T-helper 1 cell treated with Interleukin-12 subunit alpha and Interleukin-12 subunit beta and Interleukin-4 antibody, amounts not matched to agents 30 μg/mL and 1 μg/mL, for 36 hours (primary cell): ENCODE measurements at regions not wholly inside any gene's neighbourhood (a gene's known extent, or its start where the extent isn't known, plus 50 kb on each side); places are given as distances from the start of the nearest gene placed in this dataset.
"Not testable (repeated sequence)": the region's sequence is repeated elsewhere in the genome, so short reads cannot be mapped to it uniquely, and the experiment has no call there.

ENCODE experiments used
- H3K27ac Mint-ChIP-seq: one replicate; pipeline ENCODE4 v1.8.0; 2021; ENCODE audit warnings: mild to moderate bottlenecking, mixed read lengths
- H3K27me3 Mint-ChIP-seq: one replicate; pipeline ENCODE4 v1.8.0; 2021; ENCODE audit warnings: low read depth, mixed read lengths
- H3K36me3 Mint-ChIP-seq: one replicate; pipeline ENCODE4 v1.8.0; 2021; ENCODE audit warnings: low read depth, mixed read lengths
- H3K4me1 Mint-ChIP-seq: one replicate; pipeline ENCODE4 v1.8.0; 2021; ENCODE audit warnings: low read depth, mixed read lengths
- H3K4me3 Mint-ChIP-seq: one replicate; pipeline ENCODE4 v1.8.0; 2021; ENCODE audit warnings: mild to moderate bottlenecking, moderate library complexity, mixed read lengths
- H3K9me3 Mint-ChIP-seq: one replicate; pipeline ENCODE4 v1.8.0; 2021; ENCODE audit warnings: mixed read lengths

DNA sequence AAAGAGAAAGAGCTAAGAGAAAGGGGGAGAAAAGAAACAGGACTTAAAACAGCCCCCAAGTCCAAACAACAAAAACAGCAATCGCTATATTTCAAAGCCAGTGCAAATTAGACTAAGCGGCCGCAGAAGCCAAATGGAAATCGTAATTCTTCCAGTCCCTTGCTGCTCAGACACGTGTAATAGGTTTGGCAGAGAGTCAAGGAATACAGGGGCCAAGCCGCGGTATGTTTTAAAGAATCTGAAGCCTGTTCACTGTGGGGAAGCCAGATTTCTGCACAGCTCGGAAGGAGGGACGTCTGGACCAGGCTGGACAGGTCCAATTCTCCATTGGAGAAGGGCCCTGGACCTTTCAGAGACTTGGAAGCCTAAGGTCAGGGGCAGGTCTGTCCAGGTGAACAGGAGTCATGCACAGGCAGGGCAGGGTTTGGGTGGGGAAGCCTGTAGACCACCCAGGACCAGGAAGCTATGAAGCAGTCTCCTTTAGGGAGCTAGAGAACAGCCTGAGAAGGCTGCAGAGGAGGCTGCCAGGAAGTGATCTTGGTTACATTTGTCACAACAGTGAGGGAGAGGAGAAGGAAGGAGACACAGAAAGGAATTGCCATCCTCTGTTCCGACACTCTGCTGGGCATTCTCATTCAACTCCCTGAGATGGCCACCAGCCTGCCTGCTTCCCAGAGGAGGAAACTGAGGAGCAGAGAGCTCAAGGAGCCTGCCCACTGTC is 265.5 kb upstream of the ISX start:
- H3K27me3 Mint-ChIP-seq = no peaks in the 10 kb centered on the region
- no peak overlapping the region for H3K27ac Mint-ChIP-seq
- H3K9me3 Mint-ChIP-seq = peaks cover 11% of the 10 kb centered on the region

DNA sequence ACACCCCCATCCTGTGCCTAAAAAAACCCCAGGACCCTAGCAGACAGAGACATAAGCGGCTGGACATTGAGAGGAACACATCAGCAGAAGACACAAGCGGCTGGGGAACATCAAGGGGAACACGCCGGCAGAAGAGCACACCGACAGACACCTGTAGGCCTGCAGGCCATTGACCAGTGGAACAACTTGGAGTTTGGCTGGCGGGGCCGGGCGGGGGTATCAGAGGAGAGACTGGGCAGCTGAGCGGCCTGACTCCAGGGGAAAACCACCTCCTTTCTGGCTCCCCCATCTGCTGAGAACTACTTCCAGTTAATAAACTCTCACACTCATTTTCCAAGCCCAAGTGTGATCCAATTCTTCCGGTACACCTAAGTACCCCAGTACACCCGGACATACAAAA is 264.7 kb upstream of the ISX start:
- Mint-ChIP-seq H3K27ac (no peak overlapping the region), H3K27me3 (no peaks in the 10 kb centered on the region), H3K9me3 (peaks cover 11% of the 10 kb centered on the region), H3K4me3 (no peak overlapping the region), H3K4me1 (no peaks in the 10 kb centered on the region), H3K36me3 (no peaks in the 10 kb centered on the region)

More for the DNA sequence above, 265.5 kb upstream of the ISX start:
- no peaks in the 10 kb centered on the region for H3K4me1 Mint-ChIP-seq
- no peak overlapping the region for H3K4me3 Mint-ChIP-seq
- no peaks in the 10 kb centered on the region for H3K36me3 Mint-ChIP-seq

DNA sequence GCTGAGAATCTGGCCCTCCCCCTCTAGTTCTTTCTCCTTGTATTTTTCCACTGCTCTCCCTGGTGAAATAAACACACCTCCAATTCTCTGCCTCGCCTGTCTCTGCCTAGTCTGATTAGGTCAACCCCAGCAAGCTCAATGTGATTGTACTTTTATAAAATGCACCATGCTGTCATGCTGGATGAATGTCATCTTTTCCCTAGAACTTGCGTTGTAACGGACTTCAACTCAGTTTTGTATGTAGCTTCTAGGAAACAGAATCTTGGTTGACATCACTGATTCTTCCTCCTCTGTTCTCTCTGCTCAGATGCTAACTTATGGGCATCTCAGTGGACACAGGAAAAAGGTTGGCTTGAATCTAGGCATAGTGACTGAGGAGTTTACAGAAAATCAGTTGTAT is 261.9 kb upstream of the ISX start:
- Mint-ChIP-seq H3K27me3 (no peaks in the 10 kb centered on the region), H3K9me3 (peaks cover 16% of the 10 kb centered on the region), H3K4me3 (no peak overlapping the region), H3K27ac (no peak overlapping the region), H3K4me1 (no peaks in the 10 kb centered on the region), H3K36me3 (no peaks in the 10 kb centered on the region)

DNA sequence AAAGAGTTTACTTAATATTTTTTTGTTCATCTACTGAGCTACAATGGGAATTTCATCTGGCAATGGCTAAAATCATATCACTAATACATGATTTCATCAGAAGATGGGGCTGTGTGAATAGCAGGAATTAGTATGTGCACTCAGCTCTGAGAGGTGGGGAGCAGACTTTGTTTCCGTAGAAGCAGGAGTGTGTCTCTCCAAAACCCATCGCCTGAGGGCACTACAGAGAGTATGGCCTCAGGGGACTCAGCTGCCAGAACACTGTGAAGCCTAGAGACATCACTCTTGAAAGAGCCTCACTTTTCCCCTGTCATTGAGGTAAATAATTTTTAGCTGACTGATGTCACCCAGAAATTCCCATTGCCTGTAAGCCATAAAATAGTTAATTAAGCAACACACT is 261.4 kb upstream of the ISX start:
- H3K27me3 Mint-ChIP-seq = no peaks in the 10 kb centered on the region
- H3K4me3 Mint-ChIP-seq = no peak overlapping the region
- H3K9me3 Mint-ChIP-seq = peaks cover 15% of the 10 kb centered on the region
- no peaks in the 10 kb centered on the region for H3K4me1 Mint-ChIP-seq
- H3K27ac Mint-ChIP-seq = no peak overlapping the region
- no peaks in the 10 kb centered on the region for H3K36me3 Mint-ChIP-seq

GRCh38 chr22:34805771-34806170 is 260.2 kb upstream of the ISX start:
- H3K4me1 Mint-ChIP-seq = no peaks in the 10 kb centered on the region
- peaks cover 14% of the 10 kb centered on the region for H3K9me3 Mint-ChIP-seq
- H3K27ac Mint-ChIP-seq = no peak overlapping the region
- H3K4me3 Mint-ChIP-seq = no peak overlapping the region
- no peaks in the 10 kb centered on the region for H3K36me3 Mint-ChIP-seq
- no peaks in the 10 kb centered on the region for H3K27me3 Mint-ChIP-seq

GRCh38 chr22:34808618-34809017 is 257.3 kb upstream of the ISX start:
- H3K36me3 Mint-ChIP-seq = no peaks in the 10 kb centered on the region
- no peak overlapping the region for H3K27ac Mint-ChIP-seq
- no peaks in the 10 kb centered on the region for H3K4me1 Mint-ChIP-seq
- H3K27me3 Mint-ChIP-seq = no peaks in the 10 kb centered on the region
- no peak overlapping the region for H3K4me3 Mint-ChIP-seq
- peaks cover 14% of the 10 kb centered on the region for H3K9me3 Mint-ChIP-seq

DNA sequence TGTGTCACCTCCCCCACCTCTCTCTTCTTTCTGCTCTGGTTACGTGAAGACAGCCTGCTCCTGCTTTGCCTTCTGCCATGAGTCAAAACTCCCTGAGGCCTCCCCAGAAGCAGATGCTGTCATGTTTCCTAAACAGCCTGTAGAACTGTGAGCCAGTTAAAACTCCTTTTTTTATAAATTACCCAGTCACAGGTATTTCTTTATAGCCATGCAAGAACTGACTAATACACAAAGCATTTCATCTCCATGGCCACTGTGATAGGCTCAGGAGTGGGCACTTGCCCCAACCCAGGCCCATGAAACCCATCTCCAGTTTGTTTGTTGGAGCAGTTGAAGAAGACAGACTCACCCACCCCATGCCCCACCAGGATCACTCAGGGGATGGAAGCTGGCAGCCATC is 253.3 kb upstream of the ISX start:
- H3K4me3 Mint-ChIP-seq = no peak overlapping the region
- no peaks in the 10 kb centered on the region for H3K27me3 Mint-ChIP-seq
- H3K27ac Mint-ChIP-seq = no peak overlapping the region
- H3K4me1 Mint-ChIP-seq = no peaks in the 10 kb centered on the region
- no peaks in the 10 kb centered on the region for H3K36me3 Mint-ChIP-seq
- peaks cover 16% of the 10 kb centered on the region for H3K9me3 Mint-ChIP-seq

GRCh38 chr22:34814260-34815025 is 251.5 kb upstream of the ISX start:
- H3K27me3 Mint-ChIP-seq = no peaks in the 10 kb centered on the region
- no peak overlapping the region for H3K4me3 Mint-ChIP-seq
- H3K27ac Mint-ChIP-seq = no peak overlapping the region
- H3K4me1 Mint-ChIP-seq = no peaks in the 10 kb centered on the region
- H3K9me3 Mint-ChIP-seq = peaks cover 8% of the 10 kb centered on the region
- no peaks in the 10 kb centered on the region for H3K36me3 Mint-ChIP-seq

GRCh38 chr22:34829485-34829884 is 236.5 kb upstream of the ISX start:
- H3K4me3 Mint-ChIP-seq = no peak overlapping the region
- H3K27me3 Mint-ChIP-seq = no peaks in the 10 kb centered on the region
- no peak overlapping the region for H3K27ac Mint-ChIP-seq
- H3K4me1 Mint-ChIP-seq = no peaks in the 10 kb centered on the region
- peaks cover 5% of the 10 kb centered on the region for H3K9me3 Mint-ChIP-seq
- no peaks in the 10 kb centered on the region for H3K36me3 Mint-ChIP-seq

DNA sequence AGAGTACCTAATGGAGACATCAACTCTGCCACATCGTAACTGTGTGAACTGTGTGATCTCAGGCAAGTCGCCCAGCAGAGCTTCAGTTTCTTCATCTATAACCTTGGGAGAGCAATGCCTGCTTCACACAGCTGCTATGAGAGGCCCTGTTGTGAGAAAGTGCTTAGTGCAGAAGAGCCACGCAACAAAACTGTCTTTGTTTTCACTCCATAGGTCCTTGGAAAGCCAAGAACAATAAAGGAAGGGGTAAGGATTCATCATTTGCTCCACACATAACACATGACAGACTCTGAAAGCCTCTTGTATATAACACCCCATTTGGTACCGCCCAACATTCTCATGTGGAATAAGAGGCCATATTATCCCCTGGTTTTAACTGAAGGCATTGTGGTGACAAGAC is 231.9 kb upstream of the ISX start:
- no peaks in the 10 kb centered on the region for H3K4me1 Mint-ChIP-seq
- no peaks in the 10 kb centered on the region for H3K36me3 Mint-ChIP-seq
- H3K4me3 Mint-ChIP-seq = no peak overlapping the region
- H3K9me3 Mint-ChIP-seq = peaks cover 5% of the 10 kb centered on the region
- no peak overlapping the region for H3K27ac Mint-ChIP-seq
- H3K27me3 Mint-ChIP-seq = no peaks in the 10 kb centered on the region

DNA sequence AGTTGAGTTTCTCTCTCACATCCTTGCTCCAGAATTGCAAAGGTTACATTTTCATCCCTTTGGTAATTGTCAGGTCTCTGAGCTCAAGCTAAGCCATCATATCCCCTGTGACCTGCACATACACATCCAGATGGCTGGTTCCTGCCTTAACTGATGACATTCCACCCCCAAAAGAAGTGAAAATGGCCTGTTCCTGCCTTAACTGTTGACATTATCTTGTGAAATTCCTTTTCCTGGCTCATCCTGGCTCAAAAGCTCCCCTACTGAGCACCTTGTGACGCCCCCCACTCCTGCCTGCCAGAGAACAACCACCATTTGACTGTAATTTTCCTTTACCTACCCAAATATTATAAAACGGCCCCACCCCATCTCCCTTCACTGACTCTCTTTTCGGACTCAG is 231.4 kb upstream of the ISX start:
- not testable (repeated sequence) for H3K27ac Mint-ChIP-seq, H3K4me1 Mint-ChIP-seq

GRCh38 chr22:34841331-34841771 is 224.6 kb upstream of the ISX start:
- Mint-ChIP-seq H3K4me3 (no peak overlapping the region), H3K27me3 (no peaks in the 10 kb centered on the region), H3K4me1 (no peaks in the 10 kb centered on the region)

More for the DNA sequence above, 231.4 kb upstream of the ISX start:
- not testable (repeated sequence) for H3K36me3 Mint-ChIP-seq, H3K4me3 Mint-ChIP-seq, H3K27me3 Mint-ChIP-seq, H3K9me3 Mint-ChIP-seq

GRCh38 chr22:34841911-34842310 is 224.0 kb upstream of the ISX start:
- Mint-ChIP-seq H3K27ac (no peak overlapping the region), H3K4me1 (no peaks in the 10 kb centered on the region), H3K9me3 (peaks cover 11% of the 10 kb centered on the region), H3K4me3 (no peak overlapping the region), H3K36me3 (no peaks in the 10 kb centered on the region), H3K27me3 (no peaks in the 10 kb centered on the region)

More at GRCh38 chr22:34841331-34841771, 224.6 kb upstream of the ISX start:
- Mint-ChIP-seq H3K9me3 (peaks cover 11% of the 10 kb centered on the region), H3K27ac (no peak overlapping the region), H3K36me3 (no peaks in the 10 kb centered on the region)

DNA sequence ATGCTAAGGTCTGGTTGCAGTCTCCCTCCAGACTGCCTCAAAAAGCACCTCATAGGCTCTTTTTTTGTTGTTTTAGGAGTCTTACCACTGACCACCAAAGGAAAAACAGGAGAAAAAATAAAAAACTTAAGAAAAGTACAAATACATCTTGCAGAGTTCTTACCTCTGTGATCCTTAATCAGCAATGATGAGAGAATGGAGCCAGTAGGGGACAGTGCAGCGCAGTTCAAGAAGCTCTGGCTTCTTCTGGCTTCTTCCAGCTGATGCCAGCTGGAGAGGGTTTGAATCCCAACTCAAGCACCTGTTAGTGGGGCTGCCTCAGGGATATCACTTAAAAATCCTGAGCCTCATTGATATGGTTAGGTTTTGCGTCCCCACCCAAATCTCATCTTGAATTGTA is 223.3 kb upstream of the ISX start:
- H3K27ac Mint-ChIP-seq = no peak overlapping the region
- no peaks in the 10 kb centered on the region for H3K36me3 Mint-ChIP-seq
- H3K4me1 Mint-ChIP-seq = no peaks in the 10 kb centered on the region
- no peaks in the 10 kb centered on the region for H3K27me3 Mint-ChIP-seq
- H3K9me3 Mint-ChIP-seq = peaks cover 11% of the 10 kb centered on the region
- no peak overlapping the region for H3K4me3 Mint-ChIP-seq

- H3K27me3 Mint-ChIP-seq, H3K27ac Mint-ChIP-seq, H3K4me1 Mint-ChIP-seq, H3K36me3 Mint-ChIP-seq, H3K4me3 Mint-ChIP-seq: not testable (repeated sequence)
- H3K9me3 Mint-ChIP-seq = peaks cover 11% of the 10 kb centered on the region
These were observed 222.2 kb upstream of the ISX start for GRCh38 chr22:34843743-34844142.
